SK-N-SH treated with all-trans-retinoic acid at 6 μM for 48 hours (cell line): ENCODE measurements at regions not wholly inside any gene's neighbourhood (a gene's known extent, or its start where the extent isn't known, plus 50 kb on each side); places are given as distances from the start of the nearest gene placed in this dataset.

Source experiments
- ESRRG ChIP-seq: fragments of 250-450 bp; sonication (Bioruptor Pico); IDR thresholded peaks from 2 replicates; pipeline ENCODE4 v1.6.1; 2021; ENCODE audit warnings: mild to moderate bottlenecking
- GLIS3 ChIP-seq: fragments of 250-450 bp; sonication (Bioruptor Pico); IDR thresholded peaks from 2 replicates; pipeline ENCODE4 v1.5.0; 2020; ENCODE audit warnings: mild to moderate bottlenecking, moderate library complexity
- PPARA ChIP-seq: fragments of 250-450 bp; sonication (Bioruptor Pico); IDR thresholded peaks from 2 replicates; pipeline ENCODE4 v1.5.0; 2020; ENCODE audit warnings: mild to moderate bottlenecking, borderline replicate concordance
- TCF4 ChIP-seq: fragments of 250-450 bp; sonication (Bioruptor Pico); IDR thresholded peaks from 2 replicates; pipeline ENCODE4 v1.8.0; 2021; ENCODE audit warnings: mild to moderate bottlenecking, moderate library complexity, borderline replicate concordance
- ZFP30 ChIP-seq: fragments of 450-650 bp; formaldehyde crosslinking; IDR thresholded peaks from 2 replicates; pipeline ENCODE4 v1.5.0; 2022; ENCODE audit warnings: mild to moderate bottlenecking, moderate library complexity

- no peak for TF ChIP-seq ZFP30 (CRISPR knock-in tag)
- TF ChIP-seq GLIS3 (CRISPR knock-in tag): no peak
- TF ChIP-seq PPARA (CRISPR knock-in tag): no peak
- TF ChIP-seq TCF4 (CRISPR knock-in tag): no peak
- TF ChIP-seq ESRRG: no peak
Observed at GRCh38 chr17:69978056-69978646, 96.9 kb upstream of the KCNJ16 start.
